ENCODE measurements at regions not wholly inside any gene's neighbourhood (a gene's known extent, or its start where the extent isn't known, plus 50 kb on each side); places are given as distances from the start of the nearest gene placed in this dataset.
"Not testable (repeated sequence)": the region's sequence is repeated elsewhere in the genome, so short reads cannot be mapped to it uniquely, and the experiment has no call there.

DNA sequence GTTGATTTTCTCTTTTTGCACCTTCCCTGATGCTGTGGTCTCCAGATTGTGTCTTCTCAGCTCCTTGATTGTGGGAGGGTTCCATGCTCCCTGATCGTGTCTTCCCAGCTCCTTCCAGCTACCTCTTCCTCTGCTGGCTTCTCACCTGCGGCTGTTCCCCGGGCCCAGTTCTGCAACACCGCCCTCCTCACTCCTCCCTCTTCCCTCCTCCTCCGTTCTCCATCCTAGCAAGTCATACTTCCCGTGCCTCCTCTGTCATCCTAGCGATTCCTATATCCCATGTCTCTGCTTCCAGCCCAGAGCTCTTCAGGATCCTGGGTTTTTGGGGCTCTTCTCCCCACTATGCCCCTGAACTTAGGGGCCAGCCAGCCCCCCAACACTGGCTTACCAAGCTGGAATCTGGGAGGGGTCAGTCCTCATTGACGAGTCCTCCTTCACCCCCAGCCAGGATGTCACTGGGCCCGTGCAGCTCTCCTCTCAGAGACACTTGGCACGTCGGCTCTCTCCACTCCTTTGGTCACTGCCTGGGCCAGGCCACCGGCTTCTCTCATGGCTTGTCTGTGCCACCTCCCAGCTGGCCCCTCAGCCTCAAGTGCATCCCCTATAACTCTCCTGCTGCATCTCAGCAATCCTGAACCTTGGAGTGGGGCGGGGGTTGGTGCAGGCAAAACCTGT, 255.4 kb upstream of the MVB12B start:
- H3K36me3 ChIP-seq: no peaks in the 10 kb centered on the region
- ATAC-seq: no peak
- WGBS (ENCODE audit: insufficient coverage, low coverage, low lambda C conversion rate, missing lambda C conversion rate): 77% methylated on average over 9 of the region's 13 CpGs
- H3K27me3 ChIP-seq: no peaks in the 10 kb centered on the region
- no peaks in the 10 kb centered on the region for H3K9me3 ChIP-seq
- DNase-seq: peak in 1 of 3 donors; percentile 40
- TF ChIP-seq CTCF (IDR thresholded peaks at IDR 0.05) (no peak), POLR2A (IDR thresholded peaks at IDR 0.05) (no peak)
- no peak overlapping the region for H3K27ac ChIP-seq
- H3K4me1 ChIP-seq: no peaks in the 10 kb centered on the region
- H3K4me3 ChIP-seq: no peak overlapping the region
- intact Hi-C loops (cut with DNase I): no loop called here

GRCh38 chr9:126077656-126078055, 249.0 kb upstream of the MVB12B start:
- H3K27me3 ChIP-seq; H3K4me1 ChIP-seq; ATAC-seq; H3K27ac ChIP-seq; intact Hi-C loops (cut with DNase I); H3K4me3 ChIP-seq; H3K9me3 ChIP-seq; DNase-seq; H3K36me3 ChIP-seq: not testable (repeated sequence)
- 61% methylated on average over 6 of the region's 12 CpGs for WGBS (ENCODE audit: insufficient coverage, low coverage, low lambda C conversion rate, missing lambda C conversion rate)

- intact Hi-C loops (cut with DNase I): no loop called here
- Histone ChIP-seq H3K36me3 (no peaks in the 10 kb centered on the region), H3K27ac (no peak overlapping the region), H3K27me3 (no peaks in the 10 kb centered on the region), H3K4me3 (no peak overlapping the region), H3K4me1 (no peaks in the 10 kb centered on the region), H3K9me3 (no peaks in the 10 kb centered on the region)
- DNase-seq: no peak
- WGBS (ENCODE audit: insufficient coverage, low coverage, low lambda C conversion rate, missing lambda C conversion rate): 42% methylated on average over 2 of the region's 2 CpGs
- TF ChIP-seq POLR2A (IDR thresholded peaks at IDR 0.05) (no peak), CTCF (IDR thresholded peaks at IDR 0.05) (no peak)
- no peak for ATAC-seq
Observed at GRCh38 chr9:126080641-126081040, 246.0 kb upstream of the MVB12B start.

- intact Hi-C loops (cut with DNase I): no loop called here
- TF ChIP-seq POLR2A (IDR thresholded peaks at IDR 0.05) (no peak), CTCF (IDR thresholded peaks at IDR 0.05) (no peak)
- no peak for DNase-seq
Observed at GRCh38 chr9:126081746-126082145, 244.9 kb upstream of the MVB12B start.

GRCh38 chr9:126084008-126084407, 242.6 kb upstream of the MVB12B start:
- intact Hi-C loops (cut with DNase I): no loop called here
- no peaks in the 10 kb centered on the region for H3K4me1 ChIP-seq
- 24% methylated on average over 3 of the region's 4 CpGs for WGBS (ENCODE audit: insufficient coverage, low coverage, low lambda C conversion rate, missing lambda C conversion rate)
- TF ChIP-seq POLR2A (IDR thresholded peaks at IDR 0.05) (no peak), CTCF (IDR thresholded peaks at IDR 0.05) (no peak)
- ATAC-seq (no peak), DNase-seq (no peak)
- H3K36me3 ChIP-seq: no peaks in the 10 kb centered on the region
- H3K27ac ChIP-seq: no peak overlapping the region
- no peaks in the 10 kb centered on the region for H3K9me3 ChIP-seq
- no peaks in the 10 kb centered on the region for H3K27me3 ChIP-seq
- no peak overlapping the region for H3K4me3 ChIP-seq

More at GRCh38 chr9:126081746-126082145, 244.9 kb upstream of the MVB12B start:
- Histone ChIP-seq H3K9me3 (no peaks in the 10 kb centered on the region), H3K4me1 (no peaks in the 10 kb centered on the region), H3K27me3 (no peaks in the 10 kb centered on the region), H3K4me3 (no peak overlapping the region), H3K27ac (no peak overlapping the region), H3K36me3 (no peaks in the 10 kb centered on the region)
- no peak for ATAC-seq
- WGBS (ENCODE audit: insufficient coverage, low coverage, low lambda C conversion rate, missing lambda C conversion rate): 43% methylated on average over 3 of the region's 4 CpGs

Measured in right lobe of liver (tissue), 6 donors.